Omental fat pad (tissue), 3 donors: ENCODE measurements at regions not wholly inside any gene's neighbourhood (a gene's known extent, or its start where the extent isn't known, plus 50 kb on each side); places are given as distances from the start of the nearest gene placed in this dataset.

Experiments used
- ATAC-seq: fragments of 150-250 bp; one replicate; pipeline ENCODE4 v1.9.1; 2016; ENCODE audit warnings: mild to moderate bottlenecking, moderate library complexity; ENCODE audit not compliant: low FRiP score
- DNase-seq: peaks from one replicate; pipeline ENCODE4 v3.0.0-alpha.2; 2019; ENCODE audit warnings: low spot score
- CTCF ChIP-seq, 3 donors: fragments of 450-650 bp; IDR thresholded peaks; one replicate each; pipeline ENCODE4 v1.5.1; 2016 to 2017; ENCODE audit warnings: antibody characterized with exemption in 3 of 3, mild to moderate bottlenecking in 3 of 3, moderate library complexity in 2 of 3

- TF ChIP-seq CTCF (IDR thresholded peaks at IDR 0.05): no peak
- no peak for DNase-seq
These were observed 302.6 kb downstream of the KLF6 start for GRCh38 chr10:3482200-3482993.

GRCh38 chr10:3481496-3481895 lies 303.5 kb downstream of the KLF6 start:
- DNase-seq: no peak
- no peak for TF ChIP-seq CTCF (IDR thresholded peaks at IDR 0.05)
- ATAC-seq: no peak

More at GRCh38 chr10:3482200-3482993, 302.6 kb downstream of the KLF6 start:
- peak; percentile 83 for ATAC-seq

- ATAC-seq: no peak
- DNase-seq: no peak
- no peak for TF ChIP-seq CTCF (IDR thresholded peaks at IDR 0.05)
These were observed 304.1 kb downstream of the KLF6 start for GRCh38 chr10:3480990-3481315.

- ATAC-seq: no peak
- no peak for TF ChIP-seq CTCF (IDR thresholded peaks at IDR 0.05)
These were observed 304.6 kb downstream of the KLF6 start for GRCh38 chr10:3480281-3480989.

GRCh38 chr10:3478632-3479240 lies 306.2 kb upstream of the PITRM1 start:
- TF ChIP-seq CTCF (IDR thresholded peaks at IDR 0.05): no peak
- ATAC-seq: no peak
- DNase-seq: no peak

More at GRCh38 chr10:3480281-3480989, 304.6 kb downstream of the KLF6 start:
- no peak for DNase-seq

GRCh38 chr10:3478153-3478552 lies 305.6 kb upstream of the PITRM1 start:
- no peak for ATAC-seq
- no peak for TF ChIP-seq CTCF (IDR thresholded peaks at IDR 0.05)
- DNase-seq: no peak
